MG63 (cell line): ENCODE measurements at regions not wholly inside any gene's neighbourhood (a gene's known extent, or its start where the extent isn't known, plus 50 kb on each side); places are given as distances from the start of the nearest gene placed in this dataset.
"Not testable (repeated sequence)": the region's sequence is repeated elsewhere in the genome, so short reads cannot be mapped to it uniquely, and the experiment has no call there.

ENCODE experiments used
- DNase-seq: peaks from one replicate; pipeline ENCODE4 v3.0.0-alpha.2; 2020
- H3K27me3 ChIP-seq: fragments of 250-450 bp; sonication (Bioruptor Pico); 2 replicates; pipeline ENCODE4 v1.5.1; 2020; ENCODE audit warnings: mild to moderate bottlenecking, moderate library complexity
- H3K36me3 ChIP-seq: fragments of 250-450 bp; sonication (Bioruptor Pico); 2 replicates; pipeline ENCODE4 v1.5.1; 2020; ENCODE audit warnings: mild to moderate bottlenecking, moderate library complexity
- H3K4me3 ChIP-seq: fragments of 250-450 bp; sonication (Bioruptor Pico); 2 replicates; pipeline ENCODE4 v1.5.1; 2020; ENCODE audit warnings: mild to moderate bottlenecking, moderate library complexity
- H3K9me3 ChIP-seq: fragments of 250-450 bp; sonication (Bioruptor Pico); 2 replicates; pipeline ENCODE4 v1.5.1; 2020; ENCODE audit warnings: mild to moderate bottlenecking, moderate library complexity

- H3K9me3 ChIP-seq, DNase-seq, H3K36me3 ChIP-seq, H3K27me3 ChIP-seq, H3K4me3 ChIP-seq: not testable (repeated sequence)
Observed at GRCh38 chr13:90606921-90607320, 740.6 kb upstream of the MIR17HG start.

DNA sequence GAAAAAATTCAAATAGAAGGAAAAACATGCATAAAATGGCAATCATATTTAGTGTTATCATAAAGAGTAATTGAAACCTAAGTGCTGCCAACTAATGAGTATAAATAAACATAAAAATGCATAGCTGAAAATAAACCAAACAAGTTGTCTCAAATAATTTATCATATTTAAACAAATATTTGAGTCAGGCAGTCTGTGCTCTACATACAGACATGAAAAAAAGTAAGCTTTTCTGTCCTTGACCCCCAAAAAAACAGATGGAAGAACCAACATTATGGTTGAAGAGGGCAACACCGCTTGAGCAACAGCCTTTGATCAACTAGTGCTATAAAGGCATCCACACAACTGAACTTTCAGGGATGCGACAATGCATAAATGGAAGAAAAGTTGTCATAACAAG, 735.1 kb upstream of the MIR17HG start:
- H3K36me3 ChIP-seq = no peaks in the 10 kb centered on the region
- DNase-seq = no peak
- no peak overlapping the region for H3K4me3 ChIP-seq
- no peaks in the 10 kb centered on the region for H3K9me3 ChIP-seq
- no peaks in the 10 kb centered on the region for H3K27me3 ChIP-seq

DNA sequence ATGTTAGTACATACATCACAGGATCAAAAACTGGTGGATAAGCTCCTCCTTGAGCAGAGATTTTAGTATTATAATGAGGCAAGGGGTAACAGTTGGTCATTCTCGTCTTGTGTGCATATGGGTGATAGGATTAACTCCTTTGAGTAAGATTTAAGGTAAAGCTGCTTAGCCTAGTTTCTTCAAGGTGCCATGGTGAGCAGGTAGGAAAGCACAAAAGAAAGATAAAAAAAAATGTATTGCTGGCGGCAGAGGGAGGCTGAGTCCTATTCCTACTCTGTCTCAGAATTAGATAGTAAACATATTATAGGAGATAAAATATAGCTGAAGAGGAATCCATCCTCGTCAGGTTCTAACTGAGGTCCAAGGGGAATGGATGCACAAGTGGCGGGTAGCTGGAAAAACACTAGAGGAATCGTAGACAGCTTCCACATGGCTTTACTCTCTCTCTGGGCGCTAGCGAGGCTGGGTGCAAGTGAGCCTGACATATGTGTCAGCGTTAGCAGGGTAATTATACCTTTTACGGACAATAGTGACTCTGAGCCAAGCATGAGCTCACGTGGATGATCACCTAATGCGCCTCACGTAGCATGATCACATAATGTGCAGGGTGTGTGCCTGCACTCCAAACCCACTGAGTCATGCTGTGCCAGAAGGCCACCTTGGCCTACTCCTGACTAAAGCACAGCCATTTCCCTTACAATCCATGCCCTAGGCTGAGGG, 734.3 kb upstream of the MIR17HG start:
- H3K36me3 ChIP-seq = no peaks in the 10 kb centered on the region
- H3K27me3 ChIP-seq = no peaks in the 10 kb centered on the region
- no peaks in the 10 kb centered on the region for H3K9me3 ChIP-seq
- no peak overlapping the region for H3K4me3 ChIP-seq
- no peak for DNase-seq

DNA sequence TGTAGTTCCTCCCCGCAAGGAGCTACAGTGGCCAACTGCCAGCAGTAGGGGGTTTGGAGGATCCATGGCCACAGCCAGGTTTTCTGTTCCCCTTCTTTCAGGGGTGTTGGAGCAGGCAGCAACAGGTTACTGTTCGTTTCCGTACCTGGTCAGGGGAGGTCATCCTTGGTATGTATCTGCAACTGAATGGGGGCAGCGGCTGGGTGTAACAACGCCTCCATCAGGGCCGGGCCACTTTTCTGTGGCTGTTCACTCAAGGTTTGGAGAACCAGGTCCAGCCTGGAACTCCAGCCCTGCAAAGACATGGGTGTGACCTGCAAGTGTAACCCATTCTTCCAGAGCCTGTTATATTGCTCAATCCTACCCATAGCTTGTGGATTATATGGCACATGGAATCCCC, 732.3 kb upstream of the MIR17HG start:
- Histone ChIP-seq H3K4me3 (no peak overlapping the region), H3K36me3 (no peaks in the 10 kb centered on the region), H3K27me3 (no peaks in the 10 kb centered on the region), H3K9me3 (no peaks in the 10 kb centered on the region)
- no peak for DNase-seq

DNA sequence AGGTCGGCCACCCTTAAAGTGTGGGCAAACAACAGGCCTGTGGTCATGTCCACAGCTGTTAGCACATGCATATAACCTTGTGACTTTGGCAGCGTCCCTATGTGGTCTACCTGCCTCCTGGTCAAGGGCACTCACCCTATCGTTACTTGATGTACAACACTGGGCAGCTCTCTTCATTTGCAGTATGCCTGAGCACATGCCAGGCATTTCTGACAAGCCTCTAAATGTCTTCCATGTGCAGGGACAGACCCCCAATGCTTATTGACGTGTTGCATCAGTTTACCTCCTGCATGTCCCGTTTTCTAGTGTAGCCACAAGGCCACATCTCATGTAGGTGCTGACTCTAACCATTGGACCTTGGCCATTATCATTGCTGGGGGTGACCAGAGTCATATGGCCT, 731.7 kb upstream of the MIR17HG start:
- no peaks in the 10 kb centered on the region for H3K27me3 ChIP-seq
- H3K36me3 ChIP-seq = no peaks in the 10 kb centered on the region
- no peaks in the 10 kb centered on the region for H3K9me3 ChIP-seq
- no peak overlapping the region for H3K4me3 ChIP-seq
- no peak for DNase-seq

- no peaks in the 10 kb centered on the region for H3K36me3 ChIP-seq
- no peak overlapping the region for H3K4me3 ChIP-seq
- H3K9me3 ChIP-seq = no peaks in the 10 kb centered on the region
- H3K27me3 ChIP-seq = no peaks in the 10 kb centered on the region
- DNase-seq = no peak
Observed at GRCh38 chr13:90618133-90618532, 729.4 kb upstream of the MIR17HG start.

GRCh38 chr13:90622541-90622940, 724.9 kb upstream of the MIR17HG start:
- no peaks in the 10 kb centered on the region for H3K9me3 ChIP-seq
- no peaks in the 10 kb centered on the region for H3K27me3 ChIP-seq
- H3K4me3 ChIP-seq = no peak overlapping the region
- no peaks in the 10 kb centered on the region for H3K36me3 ChIP-seq
- DNase-seq = no peak

- Histone ChIP-seq H3K27me3 (no peaks in the 10 kb centered on the region), H3K4me3 (no peak overlapping the region), H3K36me3 (no peaks in the 10 kb centered on the region), H3K9me3 (no peaks in the 10 kb centered on the region)
- no peak for DNase-seq
Observed at GRCh38 chr13:90623318-90624011, 724.0 kb upstream of the MIR17HG start.

DNA sequence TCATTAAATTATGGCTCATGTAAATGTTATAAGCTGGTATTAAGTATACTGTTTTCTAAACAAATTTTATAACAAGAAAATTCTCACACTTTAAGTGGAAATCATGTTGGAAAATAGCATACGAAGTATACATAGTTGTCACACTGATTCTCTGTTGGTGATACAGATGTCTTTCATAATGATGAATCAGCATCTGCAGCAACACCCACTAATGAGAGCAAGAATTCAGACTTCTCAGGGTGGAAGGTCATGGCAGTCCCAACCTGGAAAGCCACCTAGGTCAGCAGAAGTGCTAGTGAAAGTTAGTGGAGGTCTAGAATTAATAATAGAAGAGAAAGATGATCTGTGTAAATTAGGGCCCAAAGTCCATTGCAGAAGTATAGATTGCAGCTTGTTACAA, 719.7 kb upstream of the MIR17HG start:
- DNase-seq = no peak
- Histone ChIP-seq H3K36me3 (no peaks in the 10 kb centered on the region), H3K27me3 (no peaks in the 10 kb centered on the region), H3K9me3 (no peaks in the 10 kb centered on the region), H3K4me3 (no peak overlapping the region)

- DNase-seq = no peak
- no peak overlapping the region for H3K4me3 ChIP-seq
- H3K9me3 ChIP-seq = no peaks in the 10 kb centered on the region
- H3K36me3 ChIP-seq = no peaks in the 10 kb centered on the region
- H3K27me3 ChIP-seq = no peaks in the 10 kb centered on the region
Observed at GRCh38 chr13:90628471-90628870, 719.0 kb upstream of the MIR17HG start.

DNA sequence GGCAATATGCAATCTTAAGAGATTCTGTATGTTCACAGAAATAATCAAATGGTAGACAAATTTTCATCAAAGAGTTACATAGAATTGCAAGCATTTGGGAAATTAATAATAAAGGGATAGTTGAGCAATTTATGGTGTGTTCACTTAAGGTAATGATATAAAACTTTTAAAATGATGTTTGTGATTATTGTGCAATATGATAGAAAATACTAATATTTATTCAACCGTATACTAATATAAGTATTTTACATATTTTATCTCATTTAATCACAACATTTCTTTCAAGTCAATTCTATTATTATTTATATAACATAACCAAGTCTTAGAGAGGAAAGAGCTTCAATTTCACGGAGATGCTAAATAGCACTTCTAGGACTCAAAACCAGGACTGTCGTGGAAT, 716.8 kb upstream of the MIR17HG start:
- H3K9me3 ChIP-seq = no peaks in the 10 kb centered on the region
- no peaks in the 10 kb centered on the region for H3K36me3 ChIP-seq
- no peaks in the 10 kb centered on the region for H3K27me3 ChIP-seq
- H3K4me3 ChIP-seq = no peak overlapping the region
- DNase-seq = no peak

GRCh38 chr13:90632184-90632583, 715.3 kb upstream of the MIR17HG start:
- H3K27me3 ChIP-seq = no peaks in the 10 kb centered on the region
- no peak overlapping the region for H3K4me3 ChIP-seq
- no peaks in the 10 kb centered on the region for H3K36me3 ChIP-seq
- DNase-seq = no peak
- no peaks in the 10 kb centered on the region for H3K9me3 ChIP-seq

DNA sequence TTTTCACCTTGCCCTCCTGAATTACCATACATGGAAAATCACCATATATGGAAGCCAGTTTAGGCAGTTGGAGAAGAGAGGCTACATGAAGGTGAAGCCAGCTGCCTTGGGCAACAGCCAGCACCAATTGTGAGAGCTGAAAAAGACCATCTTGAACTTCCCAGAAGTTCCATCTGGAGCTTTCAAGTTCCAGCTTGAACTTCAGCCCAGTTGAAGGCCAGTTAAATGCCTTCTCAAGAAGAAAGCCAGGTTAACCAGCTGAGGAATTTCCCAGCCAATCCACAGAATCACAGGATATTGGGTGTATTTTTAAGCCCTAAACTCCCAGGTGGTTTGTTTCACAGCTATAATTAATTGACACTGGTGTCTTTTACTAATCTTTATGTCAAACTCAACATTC, 713.6 kb upstream of the MIR17HG start:
- DNase-seq = no peak
- Histone ChIP-seq H3K4me3 (no peak overlapping the region), H3K9me3 (no peaks in the 10 kb centered on the region), H3K36me3 (no peaks in the 10 kb centered on the region), H3K27me3 (no peaks in the 10 kb centered on the region)

GRCh38 chr13:90640976-90641375, 706.5 kb upstream of the MIR17HG start:
- Histone ChIP-seq H3K4me3 (no peak overlapping the region), H3K9me3 (no peaks in the 10 kb centered on the region), H3K27me3 (no peaks in the 10 kb centered on the region), H3K36me3 (no peaks in the 10 kb centered on the region)
- DNase-seq = no peak

- Histone ChIP-seq H3K4me3 (no peak overlapping the region), H3K36me3 (no peaks in the 10 kb centered on the region), H3K9me3 (no peaks in the 10 kb centered on the region), H3K27me3 (no peaks in the 10 kb centered on the region)
- DNase-seq = no peak
Observed at GRCh38 chr13:90641884-90642283, 705.6 kb upstream of the MIR17HG start.

- H3K27me3 ChIP-seq = no peaks in the 10 kb centered on the region
- H3K36me3 ChIP-seq = no peaks in the 10 kb centered on the region
- DNase-seq = no peak
Observed at GRCh38 chr13:90645582-90645981, 701.9 kb upstream of the MIR17HG start.

DNA sequence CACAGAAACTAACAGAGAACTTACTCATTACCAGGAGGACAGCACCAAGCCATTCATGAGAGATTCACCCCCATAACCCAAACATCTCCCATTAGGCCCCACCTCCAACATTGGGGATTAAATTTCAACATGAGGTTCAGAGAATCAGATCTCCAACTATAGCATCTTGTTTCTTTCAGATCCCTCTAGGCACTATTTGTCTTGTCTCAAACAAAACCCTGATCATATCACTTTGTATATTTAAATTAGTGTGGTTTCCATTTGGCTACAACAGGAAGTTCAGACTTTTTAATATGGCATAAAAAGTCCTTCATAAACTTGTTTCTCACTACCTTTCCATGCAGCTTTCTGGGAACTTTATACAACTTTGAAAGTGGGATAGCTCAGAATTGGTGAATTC, 699.0 kb upstream of the MIR17HG start:
- Histone ChIP-seq H3K4me3 (no peak overlapping the region), H3K36me3 (no peaks in the 10 kb centered on the region), H3K9me3 (no peaks in the 10 kb centered on the region), H3K27me3 (no peaks in the 10 kb centered on the region)
- no peak for DNase-seq

More at GRCh38 chr13:90645582-90645981, 701.9 kb upstream of the MIR17HG start:
- H3K4me3 ChIP-seq = no peak overlapping the region
- no peaks in the 10 kb centered on the region for H3K9me3 ChIP-seq

DNA sequence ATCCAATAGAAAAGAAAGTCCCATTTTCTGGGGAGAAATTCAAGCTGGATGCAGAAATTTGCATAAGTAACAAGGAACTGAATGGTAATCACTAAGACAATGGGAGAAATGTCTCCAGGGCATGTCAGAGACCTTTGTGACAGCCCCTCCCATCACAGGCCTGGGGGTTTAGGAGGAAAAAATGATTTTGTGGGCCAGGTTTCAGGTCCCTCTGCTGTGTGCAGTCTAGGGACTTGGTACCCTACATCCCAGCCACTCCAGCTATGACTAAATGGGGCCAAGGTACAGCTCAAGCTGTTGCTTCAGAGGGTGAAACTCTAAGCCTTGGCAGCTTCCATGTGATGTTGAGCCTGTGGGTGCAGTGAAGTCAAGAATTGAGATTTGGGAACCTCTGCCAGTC, 695.5 kb upstream of the MIR17HG start:
- H3K36me3 ChIP-seq = no peaks in the 10 kb centered on the region
- H3K27me3 ChIP-seq = no peaks in the 10 kb centered on the region
- no peak overlapping the region for H3K4me3 ChIP-seq
- no peak for DNase-seq
- H3K9me3 ChIP-seq = no peaks in the 10 kb centered on the region
